ENCODE measurements at regions not wholly inside any gene's neighbourhood (a gene's known extent, or its start where the extent isn't known, plus 50 kb on each side); places are given as distances from the start of the nearest gene placed in this dataset.

- TF ChIP-seq TAF1 (IDR thresholded peaks at IDR 0.05; ENCODE audit: low read depth), result no peak
- no peak for TF ChIP-seq EP300 (IDR thresholded peaks at IDR 0.05; ENCODE audit: borderline replicate concordance)
- no peak for TF ChIP-seq CREB1 (IDR thresholded peaks at IDR 0.05; ENCODE audit: low read depth)
- TF ChIP-seq, protein P1, sequence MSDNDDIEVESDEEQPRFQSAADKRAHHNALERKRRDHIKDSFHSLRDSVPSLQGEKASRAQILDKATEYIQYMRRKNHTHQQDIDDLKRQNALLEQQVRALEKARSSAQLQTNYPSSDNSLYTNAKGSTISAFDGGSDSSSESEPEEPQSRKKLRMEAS (IDR thresholded peaks at IDR 0.05), result no peak
- TF ChIP-seq EGR1 (IDR thresholded peaks at IDR 0.05), result no peak
- TF ChIP-seq YY1 (IDR thresholded peaks at IDR 0.05; ENCODE audit: low read depth), result no peak
- no peak for TF ChIP-seq REST (IDR thresholded peaks at IDR 0.05; ENCODE audit: low read depth)
- no peak for TF ChIP-seq CEBPB (IDR thresholded peaks at IDR 0.05)
Measured at GRCh38 chr5:85268194-85268593, 883.5 kb upstream of the EDIL3 start.
